ENCODE measurements at regions not wholly inside any gene's neighbourhood (a gene's known extent, or its start where the extent isn't known, plus 50 kb on each side); places are given as distances from the start of the nearest gene placed in this dataset.

DNA sequence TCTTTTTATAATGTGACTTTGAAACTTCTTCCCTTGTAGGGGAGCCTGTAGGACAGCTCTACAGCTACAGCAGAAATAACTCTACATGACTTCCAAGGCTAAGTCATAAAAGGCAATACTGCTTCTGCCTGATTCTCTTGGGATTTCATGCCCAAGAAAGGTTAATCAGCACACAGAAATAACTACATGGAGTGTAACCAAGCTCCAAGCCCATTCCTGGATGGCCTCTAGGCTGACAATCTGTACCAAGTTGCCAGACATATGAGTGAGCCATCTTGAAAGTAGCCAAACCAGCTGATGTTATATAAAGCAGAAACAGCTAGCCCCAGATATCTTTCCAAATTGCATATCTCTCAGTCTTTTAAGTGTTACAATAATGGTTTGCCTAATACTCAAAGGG lies 75.8 kb upstream of the OSTN start:
- Histone ChIP-seq H3K27ac (ENCODE audit: insufficient read length, low read depth, low read length) (no peak overlapping the region), H2AFZ (ENCODE audit: low read length) (no peak overlapping the region), H3K23ac (ENCODE audit: insufficient read length, low read depth, low read length) (no peak overlapping the region), H4K91ac (ENCODE audit: insufficient read length, low read depth, low read length) (no peak overlapping the region), H2AK5ac (ENCODE audit: insufficient read length, low read length) (no peak overlapping the region), H3K23me2 (ENCODE audit: insufficient read length, low read depth, low read length, poor library complexity, severe bottlenecking) (no peaks in the 10 kb centered on the region), H3K14ac (ENCODE audit: insufficient read depth, low read length) (no peak overlapping the region), H3K79me2 (ENCODE audit: insufficient read depth, low read length) (no peaks in the 10 kb centered on the region), H3K27me3 (ENCODE audit: insufficient read depth, low read length) (no peaks in the 10 kb centered on the region), H2BK12ac (ENCODE audit: insufficient read length, low read depth, low read length) (no peak overlapping the region), H2BK120ac (ENCODE audit: low read depth, low read length, poor library complexity, severe bottlenecking) (no peak overlapping the region), H3K4me2 (ENCODE audit: insufficient read depth, insufficient read length, low read length) (no peak overlapping the region), H4K8ac (replicated peaks; ENCODE audit: insufficient read length, low read depth, low read length) (no peak overlapping the region), H3K4me1 (ENCODE audit: insufficient read depth, low read length) (no peaks in the 10 kb centered on the region), H3K4ac (ENCODE audit: low read depth, low read length) (no peak overlapping the region), H3K18ac (ENCODE audit: insufficient read length, low read depth, low read length) (no peak overlapping the region), H3K9ac (ENCODE audit: extremely low read depth, insufficient read length, low read length) (no peak overlapping the region), H2BK20ac (ENCODE audit: low read depth, low read length, poor library complexity, severe bottlenecking) (no peak overlapping the region), H3K79me1 (ENCODE audit: insufficient read depth, low read depth, low read length, poor library complexity, severe bottlenecking) (no peaks in the 10 kb centered on the region), H4K5ac (ENCODE audit: insufficient read length, low read depth, low read length) (no peak overlapping the region), H3K56ac (ENCODE audit: insufficient read length, low read depth, low read length) (no peak overlapping the region), H2BK15ac (ENCODE audit: low read depth, low read length) (no peak overlapping the region), H4K20me1 (ENCODE audit: control insufficient read depth, insufficient read depth, insufficient read length) (no peaks in the 10 kb centered on the region), H2BK5ac (ENCODE audit: insufficient read length, low read length) (no peak overlapping the region), H3K9me3 (ENCODE audit: control insufficient read depth, low read depth, low read length) (no peaks in the 10 kb centered on the region), H3T11ph (ENCODE audit: low read length) (no peak overlapping the region)
- no peak overlapping the region for H3K27ac Mint-ChIP-seq
- H3K27me3 Mint-ChIP-seq (ENCODE audit: low read depth): no peaks in the 10 kb centered on the region
- TF ChIP-seq CTCF (conservative IDR thresholded peaks at IDR 0.05): no peak
- H3K4me3 Mint-ChIP-seq: no peak overlapping the region
- H3K4me1 Mint-ChIP-seq: no peaks in the 10 kb centered on the region
- no peak for DNase-seq
- H3K36me3 Mint-ChIP-seq (ENCODE audit: insufficient read depth in 1 of 3, low read depth in 3 of 3): peaks cover 0 to 11% (median 5%) of the 10 kb centered on the region in 3 experiments; a peak in 3 of 7 replicates
- H3K9me3 Mint-ChIP-seq: peaks cover 0 to 2% of the 10 kb centered on the region in 2 experiments; a peak in 2 of 5 replicates

Measured in H9 (cell line).